Activated CD8-positive, alpha-beta memory T cell treated with anti-CD3 and anti-CD28 coated beads for 24 hours (primary cell): ENCODE measurements at regions not wholly inside any gene's neighbourhood (a gene's known extent, or its start where the extent isn't known, plus 50 kb on each side); places are given as distances from the start of the nearest gene placed in this dataset.
"Not testable (repeated sequence)": the region's sequence is repeated elsewhere in the genome, so short reads cannot be mapped to it uniquely, and the experiment has no call there.

Experiments used
- DNase-seq: peaks from one replicate; pipeline ENCODE4 v3.0.0-alpha.2; 2020

DNA sequence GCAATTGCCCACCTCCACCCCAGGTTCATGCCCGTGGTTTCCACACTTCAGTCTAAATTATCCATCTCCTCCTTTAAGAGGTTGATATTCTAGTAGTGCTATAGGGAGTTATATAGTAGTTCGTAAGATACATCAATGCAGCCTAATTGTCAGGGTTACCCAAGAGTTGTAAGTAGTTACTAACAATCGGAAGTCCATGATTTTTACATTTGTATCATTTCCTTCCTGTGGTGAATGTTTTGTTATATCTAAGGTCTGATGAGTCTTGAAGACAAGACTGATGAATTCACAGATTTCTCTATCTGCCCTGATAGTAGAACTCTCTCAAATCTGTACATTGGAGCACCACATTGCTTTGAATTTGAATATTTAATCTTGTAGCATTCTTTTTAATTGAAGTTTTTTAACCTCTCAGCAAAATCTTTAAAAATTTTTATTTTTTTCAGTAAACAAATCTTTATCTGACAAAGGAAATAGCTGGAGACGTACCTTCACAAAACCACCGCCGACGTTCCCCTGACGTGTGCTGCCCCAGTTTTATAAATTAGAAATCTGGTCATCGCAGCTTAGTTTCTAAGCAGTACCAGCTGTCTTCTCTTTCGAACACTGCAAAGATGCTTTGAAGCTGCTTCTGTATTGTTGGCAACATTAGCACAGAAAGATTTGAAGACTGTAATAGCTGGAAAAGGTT lies 264.5 kb downstream of the SOCS6 start:
- DNase-seq, result no peak

DNA sequence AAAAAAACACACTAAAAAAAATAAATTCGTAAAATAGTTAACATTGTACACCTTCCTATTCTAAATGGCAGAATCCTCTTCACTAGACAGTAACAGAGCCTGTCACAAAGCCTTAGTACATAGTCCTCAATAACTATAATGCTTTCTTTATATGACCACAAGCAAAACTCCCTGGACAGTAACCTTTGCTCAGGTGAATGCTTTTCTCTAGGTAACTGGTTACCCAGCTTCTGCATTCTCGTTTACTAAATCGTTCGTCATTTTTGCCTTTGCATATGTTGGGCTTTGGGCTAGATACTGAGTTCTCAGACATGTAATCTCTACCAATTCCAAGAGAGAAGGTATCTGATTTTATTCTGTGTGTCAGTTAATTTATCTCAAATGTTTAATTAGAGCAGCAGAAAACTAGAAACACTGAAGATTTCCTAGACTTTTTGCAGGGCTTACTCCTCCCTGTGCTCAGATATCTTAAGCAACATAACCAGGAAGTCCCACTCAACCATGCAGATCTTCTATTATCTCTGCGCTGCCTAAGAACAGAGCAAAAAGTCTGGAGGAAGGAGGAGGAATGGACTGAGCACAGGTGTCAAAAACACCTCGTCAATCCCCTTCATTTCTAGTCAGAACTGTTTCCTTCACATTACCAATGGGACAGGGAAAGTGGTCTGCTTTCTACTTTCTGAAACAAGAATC lies 247.7 kb downstream of the SOCS6 start:
- DNase-seq, result no peak

DNA sequence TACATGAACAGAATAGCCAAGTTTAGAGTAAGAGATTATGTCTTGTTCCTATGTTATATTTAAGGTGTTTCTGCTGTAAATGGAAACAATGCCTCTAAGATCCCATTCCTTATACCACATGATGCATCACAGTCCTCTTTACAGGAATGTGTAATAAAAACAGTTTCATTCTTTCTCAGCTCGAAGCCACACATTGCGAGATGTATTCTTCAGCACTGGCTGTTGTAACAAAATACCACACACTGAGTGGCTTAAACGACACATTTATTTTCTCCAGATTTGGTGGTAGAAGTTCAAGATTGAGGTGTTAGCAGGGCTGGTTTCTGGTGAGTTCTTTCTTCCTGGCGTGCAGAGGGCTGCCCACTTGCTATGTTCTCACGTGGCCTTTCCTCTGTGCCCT lies 246.2 kb downstream of the SOCS6 start:
- no peak for DNase-seq

DNA sequence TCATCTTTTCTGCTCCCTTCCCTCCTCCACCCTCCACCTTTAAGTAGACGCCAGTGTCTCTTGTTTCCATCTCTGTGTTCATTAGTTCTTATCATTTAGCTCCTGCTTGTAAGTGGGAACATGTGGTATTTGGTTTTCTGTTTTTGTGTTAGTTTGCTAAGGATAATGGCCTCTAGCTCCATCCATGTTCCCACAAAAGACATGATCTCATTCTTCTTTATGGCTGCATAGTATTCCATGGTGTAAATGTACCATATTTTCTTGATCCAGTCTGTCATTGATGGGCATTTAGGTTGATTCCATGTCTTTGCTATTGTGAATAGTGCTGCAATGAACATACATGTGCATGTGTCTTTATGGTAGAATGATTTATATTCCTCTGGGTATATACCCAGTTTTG lies 236.5 kb downstream of the SOCS6 start:
- DNase-seq, result not testable (repeated sequence)

DNA sequence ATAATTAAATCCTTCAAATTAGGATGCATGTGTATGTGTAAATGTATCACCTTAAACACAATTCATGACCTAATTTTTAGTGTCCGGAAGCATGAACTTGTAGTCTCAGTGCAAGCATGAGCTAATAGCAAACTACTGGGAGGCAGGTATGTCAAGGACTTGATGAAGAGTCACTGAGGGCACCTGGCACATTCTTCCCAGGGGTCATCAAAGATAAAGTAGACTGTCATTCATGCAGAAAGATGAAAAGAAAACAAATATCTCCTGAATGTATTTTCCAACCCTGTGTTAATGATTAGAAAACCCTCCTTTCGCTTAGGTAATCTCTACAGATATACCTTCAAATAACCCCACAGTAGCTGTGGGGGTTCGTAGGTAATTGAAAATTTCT lies 234.9 kb downstream of the SOCS6 start:
- DNase-seq, result no peak

DNA sequence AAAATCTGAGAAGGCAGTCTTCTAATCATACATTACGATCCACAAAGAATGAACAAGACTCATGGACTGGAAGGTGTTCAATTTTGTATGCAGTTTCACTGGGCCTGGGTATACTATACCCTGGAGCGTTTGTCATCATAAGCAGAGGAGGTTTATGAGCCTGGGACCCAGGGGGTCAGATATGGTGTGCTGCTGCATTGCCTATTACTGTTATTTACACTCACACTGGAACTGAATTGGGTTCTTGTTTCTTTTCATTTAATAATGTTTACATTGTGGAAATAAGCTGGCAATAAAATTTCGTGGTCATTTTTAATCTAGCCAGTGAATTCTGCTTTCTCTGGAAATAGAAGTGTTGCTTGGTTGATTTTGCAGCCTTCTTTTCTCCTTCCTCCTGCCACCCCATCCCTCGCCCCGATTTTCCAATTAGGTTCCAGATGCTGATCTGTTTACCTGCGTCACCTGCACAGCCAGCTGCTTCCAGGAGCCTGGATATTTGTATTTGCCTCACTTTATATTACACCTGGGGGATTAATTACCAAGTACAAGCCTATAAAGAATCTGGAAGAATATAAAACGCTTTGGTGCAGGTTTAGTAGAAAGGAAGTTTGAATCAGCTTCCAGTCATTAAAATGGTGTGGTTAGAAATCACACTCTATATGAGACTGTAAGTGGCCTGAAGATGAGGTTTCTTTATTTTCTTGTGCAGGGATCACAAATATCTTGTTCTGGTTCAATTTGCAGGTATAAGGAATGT lies 234.4 kb downstream of the SOCS6 start:
- no peak for DNase-seq

DNA sequence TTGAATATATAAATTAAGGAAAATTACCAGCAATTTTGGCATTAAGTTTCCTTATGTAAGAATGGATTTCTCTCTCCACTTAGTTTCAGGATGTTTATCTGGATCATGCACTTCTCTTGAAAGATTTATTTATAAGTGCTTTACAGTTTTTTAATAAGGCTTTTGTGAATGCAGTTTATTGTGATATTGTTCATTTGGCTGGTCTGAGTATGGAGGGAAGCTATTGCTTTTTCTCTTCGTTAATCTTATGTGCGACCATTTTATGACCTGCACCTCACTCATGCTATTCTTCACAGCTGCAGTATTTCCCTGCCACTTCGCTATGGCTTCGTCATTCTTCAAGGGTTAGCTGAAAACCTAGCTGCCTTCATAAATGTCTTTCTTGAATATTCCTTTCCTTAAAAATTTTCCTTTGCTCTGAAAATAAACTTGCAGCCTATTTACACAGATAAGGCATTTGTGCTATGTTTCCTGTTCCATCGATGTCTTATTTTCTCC lies 233.4 kb downstream of the SOCS6 start:
- no peak for DNase-seq

DNA sequence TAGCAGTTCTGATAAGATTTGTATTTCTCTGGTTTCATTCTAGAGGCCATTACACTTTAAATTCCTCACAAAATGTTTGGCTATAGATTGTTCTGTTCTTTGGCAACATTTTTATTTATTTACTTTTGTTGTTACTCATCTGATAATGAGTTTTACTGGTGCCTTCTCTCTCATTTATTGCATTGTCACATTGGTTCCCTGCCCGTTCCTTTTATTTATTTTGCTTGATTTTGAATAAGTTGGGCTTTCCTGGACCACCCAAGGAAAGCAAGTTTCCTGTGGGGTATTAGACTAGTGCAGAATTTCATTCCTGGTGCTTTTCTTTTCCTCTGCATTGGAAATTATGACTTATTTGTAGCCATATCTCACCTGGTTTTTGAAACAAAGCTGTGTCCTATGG lies 232.0 kb downstream of the SOCS6 start:
- DNase-seq, result no peak

DNA sequence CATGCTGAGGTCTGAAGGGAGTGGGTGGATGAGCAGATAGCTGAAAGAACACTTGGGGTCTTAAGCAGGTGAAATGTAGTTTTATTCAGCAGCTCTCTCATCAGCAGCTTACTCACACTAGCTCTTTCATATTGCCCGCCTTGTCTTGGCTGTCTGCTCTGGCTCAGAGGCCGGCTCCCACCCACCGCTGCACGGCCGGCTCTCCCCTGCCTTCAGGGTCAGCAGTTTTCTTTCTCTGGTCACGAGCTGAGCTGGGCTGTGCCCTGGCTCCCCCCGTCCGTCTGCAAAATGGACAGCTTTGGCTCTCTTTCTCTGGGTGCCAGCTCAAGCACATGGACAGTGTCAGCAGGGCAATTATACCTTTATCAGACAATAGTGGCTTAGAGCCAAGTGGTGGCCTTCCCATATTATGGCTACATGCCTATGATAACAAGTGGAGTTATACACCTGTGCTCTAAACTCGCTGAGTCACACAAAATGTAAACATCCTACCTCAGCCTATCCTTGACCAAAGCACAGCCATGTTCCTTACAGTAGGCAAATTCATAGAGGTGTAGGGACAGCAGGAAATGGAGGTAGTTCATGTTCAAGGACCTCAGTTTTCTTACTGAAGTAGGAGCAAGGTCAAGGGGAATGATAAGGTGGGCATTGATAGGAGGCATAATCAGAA lies 224.8 kb downstream of the SOCS6 start:
- no peak for DNase-seq

DNA sequence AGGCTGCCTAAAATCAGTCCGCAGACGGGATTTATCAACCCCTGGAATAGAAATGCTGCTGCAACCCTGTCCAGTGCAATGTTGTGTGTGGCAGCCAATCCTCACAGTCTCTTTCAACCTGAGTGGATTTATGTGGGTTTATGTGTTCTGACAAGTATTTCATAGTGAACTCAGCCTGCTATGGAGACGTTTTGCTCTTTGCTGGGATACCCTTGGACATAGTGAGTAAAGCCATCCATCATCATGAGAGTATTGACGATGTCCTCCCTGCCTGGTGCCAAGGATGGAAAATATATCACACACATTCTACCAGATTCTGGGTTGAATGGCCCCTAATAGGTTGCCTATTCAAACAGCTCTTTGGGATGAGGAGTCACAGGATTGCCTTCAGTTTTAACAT lies 219.1 kb downstream of the SOCS6 start:
- DNase-seq, result no peak

DNA sequence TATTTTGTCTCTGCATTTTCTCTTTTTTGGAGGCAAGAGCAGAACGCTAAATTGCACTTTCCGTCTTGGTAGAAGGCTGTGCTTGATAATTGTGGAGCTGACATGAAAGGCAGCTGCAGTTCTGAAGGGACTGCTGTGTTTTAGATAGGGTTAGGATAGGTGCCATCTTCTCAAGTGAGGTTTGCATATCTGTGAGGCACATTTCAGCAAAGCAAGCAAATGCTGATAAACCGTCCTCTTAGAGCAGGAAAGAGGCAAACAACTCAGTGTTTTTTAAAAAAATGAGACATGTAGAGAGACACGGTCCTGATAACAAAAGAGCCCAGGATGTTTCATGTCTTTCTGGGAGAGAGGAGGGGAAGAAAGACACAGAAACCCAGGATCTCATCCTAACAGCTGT lies 217.7 kb downstream of the SOCS6 start:
- DNase-seq, result no peak

DNA sequence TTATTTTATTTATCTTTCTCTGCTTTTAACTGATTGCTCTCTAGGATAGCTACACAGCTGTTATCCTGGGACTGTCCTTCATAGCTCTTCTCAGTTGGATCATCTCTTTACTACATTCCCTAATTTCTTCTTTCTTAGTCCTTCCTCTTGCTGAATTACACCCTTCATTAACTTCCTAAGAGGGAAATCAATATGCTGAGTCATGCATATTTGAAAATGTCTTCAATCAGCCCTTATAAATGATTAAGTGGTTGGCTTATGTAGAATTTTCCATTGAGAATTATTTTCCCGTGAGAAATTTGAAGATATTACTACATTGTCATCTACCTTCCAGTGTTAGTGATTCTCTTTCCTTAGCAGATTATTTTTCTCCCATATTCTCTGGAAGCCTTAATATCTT lies 214.2 kb downstream of the SOCS6 start:
- DNase-seq, result no peak

DNA sequence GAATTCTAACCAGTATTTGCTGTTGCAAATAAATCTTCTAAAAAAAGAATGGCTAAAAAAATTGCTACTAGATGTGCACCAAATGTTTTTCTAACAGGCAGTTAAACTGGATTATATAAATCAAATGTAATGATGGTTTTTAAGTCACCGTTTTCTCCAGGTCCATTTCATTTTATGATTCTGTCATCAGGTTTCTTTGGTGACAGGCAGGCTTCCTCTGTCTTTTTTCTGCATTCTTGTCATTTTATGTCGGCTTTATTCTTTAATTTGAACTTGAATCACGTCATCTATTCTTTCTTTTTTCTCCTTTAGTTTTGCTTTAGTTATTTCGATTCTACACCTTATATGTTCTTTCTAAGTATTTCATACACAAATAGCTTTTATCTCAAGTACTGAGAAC lies 212.5 kb downstream of the SOCS6 start:
- no peak for DNase-seq

DNA sequence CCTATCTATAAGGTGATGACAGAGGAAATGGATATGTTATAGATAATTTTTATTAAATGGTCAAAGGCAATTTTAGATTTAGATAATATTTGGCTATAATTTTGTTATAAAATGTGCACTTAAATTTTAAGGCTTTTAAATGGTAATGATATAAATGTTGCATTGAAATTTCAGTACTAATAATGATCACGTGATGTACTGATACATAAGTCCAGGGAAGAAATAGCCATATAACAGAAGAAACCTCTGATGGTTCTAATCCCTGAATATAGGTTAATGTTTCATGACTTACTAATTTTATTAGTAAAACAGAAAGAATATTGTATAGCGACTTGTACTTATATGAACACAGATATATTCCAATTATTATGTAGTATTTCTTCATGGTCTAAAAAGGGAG lies 211.9 kb downstream of the SOCS6 start:
- DNase-seq, result no peak

DNA sequence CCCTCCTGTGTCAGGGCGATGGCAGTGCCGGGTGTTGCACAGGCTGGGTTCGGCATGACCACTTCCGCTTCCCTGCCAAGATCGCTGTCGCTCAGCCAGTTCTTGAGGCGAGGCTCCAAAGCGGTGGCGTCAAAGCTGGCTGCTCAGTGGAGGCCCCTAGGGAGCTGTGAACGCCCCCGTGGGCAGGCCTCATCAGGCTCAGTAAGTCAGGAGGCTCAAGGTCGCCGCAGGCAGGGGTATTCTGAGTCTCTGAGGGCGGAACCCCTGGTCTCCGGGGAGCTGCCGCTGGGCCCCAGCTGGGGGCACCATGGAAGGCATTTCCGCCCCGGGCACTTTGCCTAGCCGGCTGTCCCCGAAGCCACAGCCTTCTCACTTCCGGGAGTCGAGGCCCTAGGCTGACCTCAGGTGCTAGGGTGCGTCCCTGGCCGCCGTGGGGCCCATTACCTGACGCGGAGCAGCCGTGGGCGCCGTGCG lies 210.4 kb downstream of the SOCS6 start:
- DNase-seq, result no peak

DNA sequence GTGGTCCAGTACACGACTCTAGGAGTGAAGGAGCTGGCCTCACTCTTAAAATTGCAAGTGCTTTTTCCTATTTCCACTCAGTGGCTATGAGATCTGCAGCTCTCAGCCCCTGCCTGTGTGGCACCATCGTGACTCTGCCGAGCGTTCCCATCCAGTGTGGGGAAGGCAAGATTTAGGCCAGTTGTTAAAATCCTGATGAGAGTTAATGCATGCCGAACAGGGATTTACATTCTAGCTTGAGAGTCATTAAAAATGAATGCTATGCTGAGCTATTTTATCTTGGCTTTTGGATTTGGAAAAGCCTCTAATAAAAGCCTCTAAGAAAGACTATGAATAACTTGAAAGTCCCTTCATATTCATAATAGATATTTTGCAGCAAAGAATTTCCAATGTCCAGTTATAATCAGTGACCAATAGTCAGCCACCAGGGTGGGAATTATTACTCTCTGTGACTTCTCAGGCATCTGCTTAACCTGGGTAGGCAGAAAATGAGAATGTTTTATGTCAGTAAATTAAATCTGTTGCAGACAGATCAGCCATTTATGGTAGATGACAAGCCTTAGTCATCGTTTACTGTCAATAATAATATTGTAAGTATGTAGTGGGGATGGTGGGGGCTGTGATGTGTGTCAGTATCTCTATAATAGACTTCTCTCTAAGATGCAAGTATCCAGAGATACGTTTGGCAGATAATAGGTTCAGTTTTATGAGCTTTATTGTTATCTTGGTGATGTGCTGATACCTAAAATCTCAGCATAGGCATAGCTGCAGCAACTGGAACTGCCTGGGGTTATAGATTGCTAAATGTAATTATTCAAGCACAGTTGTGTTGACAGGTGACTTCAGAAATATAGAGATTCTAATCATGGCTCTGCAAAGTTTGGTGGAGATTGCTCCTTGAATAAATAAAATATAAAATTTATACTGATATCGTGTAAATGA lies 207.8 kb downstream of the SOCS6 start:
- DNase-seq, result no peak

DNA sequence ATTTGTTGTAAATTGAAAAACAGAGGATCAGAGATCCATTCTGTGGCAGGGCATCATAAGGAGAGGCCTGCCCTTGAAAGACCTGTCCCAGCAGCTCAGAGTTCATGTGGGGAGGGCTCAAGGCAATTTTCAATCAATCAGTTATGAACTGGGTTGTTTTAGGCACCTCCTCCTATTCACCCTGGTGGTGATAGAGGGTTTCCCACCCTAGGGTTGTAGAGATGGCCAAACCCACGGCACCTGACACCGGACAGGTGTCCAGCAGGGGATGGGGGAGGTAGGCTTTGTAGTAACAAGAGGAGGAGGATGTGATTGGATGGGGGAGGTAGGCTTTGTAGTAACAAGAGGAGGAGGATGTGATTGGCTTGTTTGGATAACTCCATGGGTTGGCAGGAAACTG lies 205.7 kb downstream of the SOCS6 start:
- no peak for DNase-seq

DNA sequence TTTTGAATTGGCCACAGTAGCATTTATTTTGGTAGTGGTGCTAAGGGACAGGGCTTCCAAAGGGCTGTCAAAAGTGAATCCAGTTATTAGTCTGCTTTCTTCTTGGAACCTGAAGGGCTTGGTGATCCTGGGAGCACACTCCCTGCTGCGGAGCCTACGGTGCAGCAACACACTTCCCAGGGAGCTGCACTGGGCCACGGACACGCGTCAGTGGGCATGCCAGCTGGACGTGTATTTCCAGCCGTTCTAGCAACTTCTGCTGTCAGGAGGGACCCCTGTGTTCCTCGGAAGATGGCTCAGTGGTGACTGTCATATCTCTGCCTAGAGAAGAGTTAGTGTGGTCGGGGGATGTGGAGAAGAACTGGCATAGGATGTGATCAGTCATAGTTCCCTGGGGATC lies 204.6 kb downstream of the SOCS6 start:
- no peak for DNase-seq

DNA sequence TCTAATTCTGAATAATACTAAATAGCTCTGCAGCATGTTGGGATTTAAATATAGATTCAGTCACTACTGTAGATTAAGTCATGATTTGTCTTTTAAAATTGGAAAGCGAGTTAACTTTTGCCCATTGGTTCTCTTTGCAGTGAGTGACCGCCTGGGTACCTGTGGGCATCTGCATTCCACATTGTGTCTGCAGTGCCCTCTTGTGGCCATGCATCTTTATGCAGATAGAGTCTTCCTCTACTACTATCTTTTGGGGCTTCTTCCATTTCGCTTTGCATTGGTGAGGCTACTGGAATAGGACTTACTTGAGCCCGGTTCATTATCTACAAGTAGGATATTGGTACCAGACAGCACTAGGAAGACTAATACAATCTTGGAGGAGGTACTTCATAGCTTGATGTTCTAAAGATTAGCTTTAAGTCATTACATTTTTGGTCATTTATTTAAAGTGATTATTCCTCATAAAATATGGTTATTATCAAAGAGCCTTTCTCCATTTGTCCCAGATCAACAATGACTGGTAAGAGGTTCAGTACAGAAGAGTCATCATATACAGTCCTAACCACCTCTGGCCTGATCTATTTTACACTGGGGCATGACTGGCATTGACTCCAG lies 203.0 kb downstream of the SOCS6 start:
- peak; percentile 68 for DNase-seq

DNA sequence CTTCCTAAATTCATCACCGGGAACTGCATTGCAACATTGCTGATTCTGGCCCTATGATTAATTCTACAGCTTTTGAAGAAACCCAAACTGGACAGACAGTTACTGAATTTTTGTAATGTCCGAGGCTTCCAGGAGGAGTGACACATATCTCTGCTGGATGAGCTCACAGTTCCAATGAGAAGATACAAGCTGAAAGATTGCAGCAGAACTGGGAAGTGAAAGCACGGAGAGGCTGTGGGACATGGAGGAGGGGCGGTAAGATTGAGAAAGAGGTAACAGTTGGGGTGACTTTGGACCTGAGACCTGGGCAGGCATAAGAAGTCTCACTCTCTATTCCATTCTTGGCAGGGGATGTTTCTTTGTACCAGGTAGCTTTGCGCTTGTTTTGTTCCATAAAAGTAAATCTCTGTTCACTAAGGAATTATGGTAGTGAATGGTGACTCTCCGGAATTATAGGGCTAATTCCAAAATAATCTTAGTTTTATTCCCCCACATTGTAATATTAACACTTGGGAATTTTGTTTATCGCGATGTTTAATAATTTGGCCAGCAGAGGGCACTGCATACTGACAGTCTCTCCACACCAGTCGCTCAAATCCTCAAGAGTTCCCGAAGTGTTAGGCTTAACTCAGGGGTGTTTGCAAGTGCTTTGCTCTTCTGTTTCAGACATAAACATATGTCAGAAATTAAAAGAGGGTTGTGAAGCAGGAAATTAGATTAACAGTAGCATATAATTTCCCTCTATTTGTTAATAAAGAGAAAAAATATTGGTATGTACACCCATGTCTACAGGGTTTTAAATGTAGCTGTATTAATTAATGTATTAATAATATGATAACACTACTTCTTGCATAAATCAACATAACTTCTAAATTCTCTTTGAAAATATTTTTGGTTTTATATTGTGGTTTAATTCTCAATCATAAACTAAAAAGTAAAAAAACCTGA lies 201.4 kb downstream of the SOCS6 start:
- no peak for DNase-seq
